Type B pancreatic cell (in vitro differentiated cells): ENCODE measurements at regions not wholly inside any gene's neighbourhood (a gene's known extent, or its start where the extent isn't known, plus 50 kb on each side); places are given as distances from the start of the nearest gene placed in this dataset.
A peak's percentile ranks its signal among the peaks of the same experiment; 100 is the strongest.

Source experiments
- DNase-seq: peaks from one replicate; pipeline ENCODE4 v3.0.0; 2021; ENCODE audit warnings: mixed read lengths; ENCODE audit not compliant: unreplicated experiment; ENCODE audit errors: extremely low spot score
- H3K27ac Mint-ChIP-seq: 2 replicates; pipeline ENCODE4 v1.8.0; 2021; ENCODE audit warnings: mild to moderate bottlenecking, mixed read lengths
- H3K27me3 Mint-ChIP-seq: 2 replicates; pipeline ENCODE4 v1.8.0; 2021; ENCODE audit warnings: mixed read lengths
- H3K36me3 Mint-ChIP-seq: 2 replicates; pipeline ENCODE4 v1.8.0; 2021; ENCODE audit warnings: mixed read lengths
- H3K4me1 Mint-ChIP-seq: one replicate; pipeline ENCODE4 v1.8.0; 2021; ENCODE audit warnings: mixed read lengths; ENCODE audit not compliant: unreplicated experiment
- H3K4me3 Mint-ChIP-seq: 2 replicates; pipeline ENCODE4 v1.8.0; 2021; ENCODE audit warnings: mild to moderate bottlenecking, mixed read lengths
- H3K9me3 Mint-ChIP-seq: 2 replicates; pipeline ENCODE4 v1.8.0; 2021; ENCODE audit warnings: mixed read lengths
- TF ChIP-seq, protein P1 (sequence below): fragments of 200-600 bp; sonication (generic); conservative IDR thresholded peaks from 2 replicates; pipeline ENCODE4 v1.5.0; 2021; ENCODE audit warnings: antibody characterized with exemption, mild to moderate bottlenecking

DNA sequence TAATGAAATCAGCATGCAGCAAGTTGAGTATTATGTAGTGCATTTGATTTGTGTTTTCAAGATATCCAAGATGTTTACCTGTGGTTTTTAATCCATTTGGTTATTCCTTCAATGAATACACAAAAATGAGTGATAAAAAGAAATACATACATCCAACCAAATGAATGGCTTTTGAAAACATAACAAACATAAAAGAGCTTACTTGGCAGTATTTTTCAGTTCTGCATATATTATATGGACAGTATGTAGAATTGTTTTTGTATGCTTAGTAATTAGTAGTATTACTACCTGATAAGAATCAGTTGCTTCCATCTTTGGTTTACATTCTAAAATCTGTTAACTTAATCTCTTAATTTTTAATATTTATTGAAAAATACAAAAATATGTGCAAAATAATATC, 908.9 kb upstream of the AGA start:
- no peaks in the 10 kb centered on the region for H3K4me1 Mint-ChIP-seq
- TF ChIP-seq, protein P1, sequence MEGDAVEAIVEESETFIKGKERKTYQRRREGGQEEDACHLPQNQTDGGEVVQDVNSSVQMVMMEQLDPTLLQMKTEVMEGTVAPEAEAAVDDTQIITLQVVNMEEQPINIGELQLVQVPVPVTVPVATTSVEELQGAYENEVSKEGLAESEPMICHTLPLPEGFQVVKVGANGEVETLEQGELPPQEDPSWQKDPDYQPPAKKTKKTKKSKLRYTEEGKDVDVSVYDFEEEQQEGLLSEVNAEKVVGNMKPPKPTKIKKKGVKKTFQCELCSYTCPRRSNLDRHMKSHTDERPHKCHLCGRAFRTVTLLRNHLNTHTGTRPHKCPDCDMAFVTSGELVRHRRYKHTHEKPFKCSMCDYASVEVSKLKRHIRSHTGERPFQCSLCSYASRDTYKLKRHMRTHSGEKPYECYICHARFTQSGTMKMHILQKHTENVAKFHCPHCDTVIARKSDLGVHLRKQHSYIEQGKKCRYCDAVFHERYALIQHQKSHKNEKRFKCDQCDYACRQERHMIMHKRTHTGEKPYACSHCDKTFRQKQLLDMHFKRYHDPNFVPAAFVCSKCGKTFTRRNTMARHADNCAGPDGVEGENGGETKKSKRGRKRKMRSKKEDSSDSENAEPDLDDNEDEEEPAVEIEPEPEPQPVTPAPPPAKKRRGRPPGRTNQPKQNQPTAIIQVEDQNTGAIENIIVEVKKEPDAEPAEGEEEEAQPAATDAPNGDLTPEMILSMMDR, result no peak
- H3K27ac Mint-ChIP-seq, result no peak overlapping the region
- H3K27me3 Mint-ChIP-seq, result no peaks in the 10 kb centered on the region
- H3K36me3 Mint-ChIP-seq, result no peaks in the 10 kb centered on the region
- no peak for DNase-seq
- no peak overlapping the region for H3K4me3 Mint-ChIP-seq
- H3K9me3 Mint-ChIP-seq, result peaks cover 4% of the 10 kb centered on the region

DNA sequence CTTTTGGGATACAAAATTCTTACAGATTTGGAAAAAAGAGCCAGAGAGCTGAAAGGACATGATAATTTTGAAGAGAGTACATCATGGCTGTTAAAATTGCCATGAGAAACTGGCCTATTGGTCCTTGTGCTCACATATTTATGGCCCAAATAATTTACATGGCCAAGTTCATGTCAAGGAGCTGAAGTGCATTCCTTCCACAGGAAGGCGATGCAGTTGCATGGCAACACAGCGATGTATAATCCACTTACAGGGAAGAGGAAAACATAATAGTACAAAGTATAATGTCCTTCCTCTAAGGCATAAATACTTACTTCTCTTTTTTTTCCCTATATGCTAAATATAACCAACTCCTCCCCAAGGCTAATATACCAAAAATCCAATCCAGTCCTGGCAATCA, 914.5 kb upstream of the AGA start:
- DNase-seq, result no peak
- TF ChIP-seq, protein P1, result peak; percentile 19
- H3K36me3 Mint-ChIP-seq, result no peaks in the 10 kb centered on the region
- H3K27me3 Mint-ChIP-seq, result no peaks in the 10 kb centered on the region
- peaks cover 4% of the 10 kb centered on the region for H3K9me3 Mint-ChIP-seq
- H3K4me1 Mint-ChIP-seq, result no peaks in the 10 kb centered on the region
- no peak overlapping the region for H3K27ac Mint-ChIP-seq
- H3K4me3 Mint-ChIP-seq, result no peak overlapping the region

DNA sequence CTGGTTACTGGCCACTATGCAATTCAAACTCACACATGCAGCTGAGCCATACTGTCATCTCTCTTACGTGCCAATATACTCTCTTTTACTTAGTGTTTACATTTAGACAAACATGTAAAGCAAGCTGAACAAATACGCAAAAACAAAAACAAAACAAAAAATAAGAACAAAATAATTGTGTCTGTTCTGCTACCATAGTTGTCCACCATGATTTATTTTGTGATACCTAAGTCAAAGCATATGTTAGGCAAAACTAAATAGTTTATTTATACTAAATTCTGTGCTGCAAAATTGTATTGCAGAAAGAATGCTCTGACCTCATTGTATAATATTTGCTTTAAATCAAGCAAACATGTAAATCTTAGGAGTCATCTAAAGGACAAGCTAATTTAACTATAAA, 943.2 kb upstream of the AGA start:
- no peak for DNase-seq

DNA sequence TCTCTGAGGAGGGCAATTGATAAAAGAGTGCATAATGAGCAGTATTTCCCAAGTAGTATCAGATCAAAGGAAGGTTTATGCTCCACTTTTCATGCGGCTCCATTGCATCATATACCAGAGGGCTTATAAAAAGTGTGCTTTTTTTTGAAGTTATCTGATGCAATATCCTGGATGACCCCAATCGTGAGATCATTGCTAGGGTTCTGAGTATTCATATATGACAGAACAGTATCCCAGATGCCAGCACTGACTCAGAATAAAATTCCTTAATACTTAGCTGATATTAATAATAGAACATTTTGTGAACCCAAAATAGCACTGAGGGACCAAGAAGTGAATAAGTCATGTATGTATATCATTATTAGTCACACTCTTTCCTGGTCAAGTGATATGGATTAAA, 945.5 kb upstream of the AGA start:
- TF ChIP-seq, protein P1, result no peak
- H3K4me3 Mint-ChIP-seq, result no peak overlapping the region
- H3K36me3 Mint-ChIP-seq, result no peaks in the 10 kb centered on the region
- H3K4me1 Mint-ChIP-seq, result no peaks in the 10 kb centered on the region
- H3K27ac Mint-ChIP-seq, result no peak overlapping the region
- no peaks in the 10 kb centered on the region for H3K27me3 Mint-ChIP-seq
- DNase-seq, result no peak
- H3K9me3 Mint-ChIP-seq, result no peaks in the 10 kb centered on the region

More for the DNA sequence above, 943.2 kb upstream of the AGA start:
- TF ChIP-seq, protein P1, result no peak
- Mint-ChIP-seq H3K27ac (no peak overlapping the region), H3K4me3 (no peak overlapping the region), H3K4me1 (no peaks in the 10 kb centered on the region), H3K27me3 (no peaks in the 10 kb centered on the region), H3K36me3 (no peaks in the 10 kb centered on the region), H3K9me3 (no peaks in the 10 kb centered on the region)

DNA sequence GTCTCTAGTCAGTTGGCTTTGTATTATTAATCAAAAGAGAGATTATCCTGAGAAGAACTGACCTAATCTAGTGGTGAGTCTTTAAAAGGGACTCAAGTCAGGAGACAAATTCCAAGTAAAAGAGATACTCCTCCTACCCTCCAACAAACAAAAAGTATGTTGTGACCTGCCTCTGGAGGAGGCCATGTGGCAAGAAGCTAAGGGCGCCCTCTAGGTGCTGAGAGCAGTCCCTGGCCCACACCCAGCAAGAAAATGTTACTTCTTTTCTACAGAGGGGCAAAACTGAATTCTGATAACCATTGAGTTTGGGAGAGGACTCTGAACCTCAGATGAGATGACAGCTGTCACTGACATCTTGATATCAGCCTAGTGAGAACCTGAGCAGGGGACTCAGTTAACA, 953.6 kb upstream of the AGA start:
- H3K9me3 Mint-ChIP-seq, result peaks cover 11% of the 10 kb centered on the region
- no peak for DNase-seq
- H3K27me3 Mint-ChIP-seq, result no peaks in the 10 kb centered on the region
- no peaks in the 10 kb centered on the region for H3K4me1 Mint-ChIP-seq
- no peaks in the 10 kb centered on the region for H3K36me3 Mint-ChIP-seq
- H3K27ac Mint-ChIP-seq, result no peak overlapping the region
- TF ChIP-seq, protein P1, result peak; percentile 22
- no peak overlapping the region for H3K4me3 Mint-ChIP-seq

DNA sequence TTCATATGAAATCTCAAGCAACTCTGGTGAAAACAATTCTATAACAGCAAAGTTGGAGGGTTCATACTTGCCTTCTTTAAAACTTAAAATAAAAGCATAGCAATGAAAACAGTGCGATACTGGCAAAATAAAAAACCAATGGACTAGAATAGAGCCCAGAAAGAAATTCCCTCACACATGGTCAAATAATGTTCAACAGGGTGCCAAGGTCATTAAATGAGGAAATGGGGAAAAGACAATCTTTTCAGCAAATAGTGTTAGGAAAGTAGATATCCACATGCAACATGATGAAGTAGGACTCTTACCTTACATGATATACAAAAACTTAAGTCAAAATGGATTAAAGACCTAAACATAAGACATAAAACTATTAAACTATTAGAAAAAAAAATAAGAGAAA, 970.2 kb upstream of the AGA start:
- no peak overlapping the region for H3K27ac Mint-ChIP-seq
- H3K4me1 Mint-ChIP-seq, result no peaks in the 10 kb centered on the region
- no peak overlapping the region for H3K4me3 Mint-ChIP-seq
- DNase-seq, result no peak
- peaks cover 4% of the 10 kb centered on the region for H3K9me3 Mint-ChIP-seq
- no peaks in the 10 kb centered on the region for H3K27me3 Mint-ChIP-seq
- TF ChIP-seq, protein P1, result no peak
- H3K36me3 Mint-ChIP-seq, result no peaks in the 10 kb centered on the region
